A549 (cell line): ENCODE measurements at regions not wholly inside any gene's neighbourhood (a gene's known extent, or its start where the extent isn't known, plus 50 kb on each side); places are given as distances from the start of the nearest gene placed in this dataset.

ENCODE experiments used
- ATAC-seq, 2 experiments: fragments of 200-7000 bp in 1 of 2; fragments of >200 bp in 1 of 2; cut with Nextera tagmentation in 1 of 2; cut with Tn5 transposase in 1 of 2; 3 replicates each; pipeline versions ENCODE4 v1.8.0 to v1.9.1; 2018 to 2020; ENCODE audit warnings: mild to moderate bottlenecking in 1 of 2, moderate library complexity in 1 of 2
- CTCF ChIA-PET: fragments of 300-600 bp; sonication (Branson Sonifier 250); formaldehyde crosslinking; extraction: SDS; loops from one replicate; lab custom pipeline; 2021; ENCODE audit warnings: antibody characterized with exemption, inconsistent platforms; lab: Yijun Ruan, JAX
- POLR2A ChIA-PET: fragments of 350-600 bp; formaldehyde crosslinking; extraction: SDS; loops from one replicate; lab custom pipeline; 2021; ENCODE audit warnings: antibody characterized with exemption, inconsistent platforms; lab: Yijun Ruan, JAX
- DNase-seq, 2 experiments: peaks; one replicate each; pipeline versions ENCODE4 v3.0.0 to v3.0.0-alpha.2; 2011 to 2016; ENCODE audit warnings: low read depth in 1 of 2, low spot score in 1 of 2
- FAIRE-seq: peaks from 2 replicates; lab custom pipeline; 2011; peaks lifted over from hg19 to GRCh38; lab: Jason Lieb, UNC
- H3K27ac ChIP-seq, 2 experiments: fragments of >200 bp; sonication (Bioruptor Twin); formaldehyde crosslinking; 3 replicates each; pipeline ENCODE4 v1.5.1; 2016 to 2017
- H3K4me1 ChIP-seq: fragments of >200 bp; sonication (Bioruptor Twin); formaldehyde crosslinking; 3 replicates; pipeline ENCODE4 v1.6.1; 2016
- H3K4me2 ChIP-seq: fragments of >200 bp; sonication (Bioruptor Twin); formaldehyde crosslinking; 3 replicates; pipeline ENCODE4 v1.6.1; 2016
- H3K4me3 ChIP-seq: fragments of >200 bp; sonication (Bioruptor Twin); formaldehyde crosslinking; 3 replicates; pipeline ENCODE4 v1.5.1; 2016
- H3K9me3 ChIP-seq: fragments of >200 bp; sonication (Bioruptor Twin); formaldehyde crosslinking; 3 replicates; pipeline ENCODE4 v1.6.1; 2016
- CEBPB ChIP-seq, 2 experiments: fragments of >200 bp in 1 of 2; sonication (Bioruptor Twin) in 1 of 2; formaldehyde crosslinking in 1 of 2; IDR thresholded peaks; 2 replicates each; pipeline ENCODE4 v1.6.1; 2012 to 2016
- EHMT2 ChIP-seq: fragments of 200-600 bp; sonication (generic); IDR thresholded peaks from 2 replicates; pipeline ENCODE4 v1.6.1; 2016; ENCODE audit warnings: antibody characterized with exemption, low read depth, mild to moderate bottlenecking, moderate library complexity
- ESRRA ChIP-seq: fragments of 150-350 bp; IDR thresholded peaks from 2 replicates; pipeline ENCODE4 v1.6.1; 2014; ENCODE audit warnings: mild to moderate bottlenecking, low read length, borderline replicate concordance
- FOSL2 ChIP-seq, 2 experiments: fragments of 450-650 bp in 1 of 2; fragments of >200 bp in 1 of 2; sonication (Bioruptor Twin) in 1 of 2; formaldehyde crosslinking; IDR thresholded peaks; 2 replicates each; pipeline versions ENCODE4 v1.5.0 to v1.6.1; 2016 to 2020; ENCODE audit warnings: mild to moderate bottlenecking in 1 of 2, moderate library complexity in 1 of 2
- HOXB13 ChIP-seq: fragments of 250-450 bp; sonication (Bioruptor Pico); IDR thresholded peaks from 2 replicates; pipeline ENCODE4 v1.5.0; 2020; ENCODE audit warnings: low read depth, mild to moderate bottlenecking, moderate library complexity
- KDM1A ChIP-seq: fragments of 200-600 bp; sonication (generic); IDR thresholded peaks from 2 replicates; pipeline ENCODE4 v1.6.1; 2016; ENCODE audit warnings: low read depth, mild to moderate bottlenecking
- KDM5A ChIP-seq: fragments of 200-600 bp; sonication (generic); IDR thresholded peaks from 2 replicates; pipeline ENCODE4 v1.6.1; 2016; ENCODE audit warnings: antibody characterized with exemption, mild to moderate bottlenecking
- MAFK ChIP-seq: fragments of 450-650 bp; IDR thresholded peaks from 2 replicates; pipeline ENCODE4 v1.6.1; 2014; ENCODE audit not compliant: partially characterized antibody
- MYC ChIP-seq: IDR thresholded peaks from 2 replicates; pipeline ENCODE4 v1.6.1; 2012; ENCODE audit warnings: mild to moderate bottlenecking, inconsistent platforms, low read length, improper control_type of control experiment, borderline replicate concordance
- NFE2L2 ChIP-seq: fragments of 150-350 bp; conservative IDR thresholded peaks from 2 replicates; pipeline ENCODE4 v1.6.1; 2014; ENCODE audit warnings: low read length
- POLR2AphosphoS2 ChIP-seq: conservative IDR thresholded peaks from 2 replicates; pipeline ENCODE4 v1.6.1; 2012; ENCODE audit warnings: low read length, improper control_type of control experiment, inconsistent platforms
- RCOR1 ChIP-seq: fragments of 150-350 bp; IDR thresholded peaks from 2 replicates; pipeline ENCODE4 v1.6.1; 2014; ENCODE audit warnings: antibody characterized with exemption, low read length, low read depth
- ZNF302 ChIP-seq: fragments of 250-450 bp; sonication (Bioruptor Pico); IDR thresholded peaks from 2 replicates; pipeline ENCODE4 v1.9.0; 2021; ENCODE audit warnings: inconsistent platforms, mild to moderate bottlenecking, moderate library complexity
- WGBS: methylation state at CpG from one replicate; pipeline ENCODE4 v1.1.6; 2017; ENCODE audit errors: missing lambda C conversion rate; 5-methylcytosine and 5-hydroxymethylcytosine counted together
- TF ChIP-seq, protein P1 (sequence below): fragments of 450-650 bp; IDR thresholded peaks from 2 replicates; pipeline ENCODE4 v1.6.1; 2014; ENCODE audit warnings: antibody characterized with exemption
- TF ChIP-seq, protein P2 (sequence below): fragments of 250-450 bp; sonication (Bioruptor Pico); IDR thresholded peaks from 2 replicates; pipeline ENCODE4 v1.5.0; 2021; ENCODE audit warnings: mild to moderate bottlenecking, moderate library complexity, borderline replicate concordance
- TF ChIP-seq, protein P3 (sequence below): fragments of 150-350 bp; IDR thresholded peaks from 2 replicates; pipeline ENCODE4 v1.6.1; 2014; ENCODE audit warnings: low read depth, mild to moderate bottlenecking, low read length
- TF ChIP-seq, protein P4 (sequence below): fragments of >200 bp; sonication (Bioruptor Twin); formaldehyde crosslinking; IDR thresholded peaks from 3 replicates; pipeline ENCODE4 v1.6.1; 2016

DNA sequence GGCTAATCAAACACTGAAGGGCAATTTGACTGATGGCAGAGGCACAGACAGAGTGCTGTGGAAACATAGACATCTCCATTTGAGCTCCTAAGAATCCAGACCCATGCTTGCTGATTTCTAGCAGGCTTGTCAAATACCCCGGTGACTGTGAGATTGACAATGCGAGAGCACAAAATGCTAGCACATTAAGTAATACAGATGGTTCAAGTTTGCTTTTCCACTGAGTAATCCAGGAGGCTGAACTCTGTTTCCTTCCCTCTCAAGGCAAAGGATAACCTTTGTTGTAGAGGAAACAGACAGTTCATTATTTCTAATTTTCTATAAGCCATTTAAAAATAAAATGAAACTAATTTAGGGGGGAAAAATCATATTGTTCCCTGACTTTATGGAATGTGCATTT lies 256.5 kb upstream of the CRY1 start:
- 0% methylated on average over 2 of the region's 2 CpGs for WGBS
- Histone ChIP-seq H3K4me3 (peak overlapping the region; percentile 1; the same call in 1 of the 3 replicates), H3K27ac (peak overlapping the region; percentile 94 to 96), H3K9me3 (peaks cover 20% of the 10 kb centered on the region), H3K4me1 (peaks cover 83% of the 10 kb centered on the region), H3K4me2 (peak overlapping the region; percentile 78)
- ChIA-PET CTCF (interaction anchor here (0.6 to 3.1 kb wide), 6 partner anchors 10 to 274 kb away, joined by 3 to 18 read pairs (median 5); no protein-coding TSS in a partner anchor), POLR2A (interaction anchor here (0.7 to 1.7 kb wide), 3 partner anchors 30 to 53 kb away, joined by 5 to 6 read pairs (median 5); a partner anchor contains a TSS)
- TF ChIP-seq POLR2AphosphoS2 (no peak), CEBPB (IDR thresholded peaks at IDR 0.05) (0 out of 4 replicates have a peak, but pooled peaks of 1 of the 2 experiments have one; percentile 19), FOSL2 (IDR thresholded peaks at IDR 0.05) (no peak), FOSL2 (CRISPR knock-in tag; IDR thresholded peaks at IDR 0.05) (no peak)
- DNase-seq (peak in 1 of 2 experiments; percentile 51), ATAC-seq (peak in 1 of 2 experiments; percentile 11; a peak in 3 of 6 replicates), FAIRE-seq (no peak)

DNA sequence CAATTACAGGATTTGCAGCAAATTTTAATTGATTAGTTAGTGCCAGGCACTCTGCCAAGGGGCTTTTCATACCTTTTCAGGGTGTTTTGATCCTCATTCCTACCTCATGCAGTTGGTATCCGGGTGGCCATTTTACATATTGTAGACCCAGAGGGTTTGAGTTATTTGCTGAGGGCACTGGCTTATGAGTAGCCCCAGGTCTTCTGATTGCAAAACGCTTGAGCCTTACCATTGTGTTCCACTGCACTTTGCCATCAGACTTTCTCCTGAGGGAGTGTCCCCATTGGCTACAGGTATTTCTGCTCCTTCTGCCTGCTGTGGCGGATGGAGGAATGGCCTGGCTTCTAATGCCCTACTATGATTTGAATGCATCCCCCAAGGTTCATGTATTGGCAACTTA lies 257.8 kb upstream of the CRY1 start:
- TF ChIP-seq, protein P1, sequence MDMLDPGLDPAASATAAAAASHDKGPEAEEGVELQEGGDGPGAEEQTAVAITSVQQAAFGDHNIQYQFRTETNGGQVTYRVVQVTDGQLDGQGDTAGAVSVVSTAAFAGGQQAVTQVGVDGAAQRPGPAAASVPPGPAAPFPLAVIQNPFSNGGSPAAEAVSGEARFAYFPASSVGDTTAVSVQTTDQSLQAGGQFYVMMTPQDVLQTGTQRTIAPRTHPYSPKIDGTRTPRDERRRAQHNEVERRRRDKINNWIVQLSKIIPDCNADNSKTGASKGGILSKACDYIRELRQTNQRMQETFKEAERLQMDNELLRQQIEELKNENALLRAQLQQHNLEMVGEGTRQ = no peak
- TF ChIP-seq, protein P2, sequence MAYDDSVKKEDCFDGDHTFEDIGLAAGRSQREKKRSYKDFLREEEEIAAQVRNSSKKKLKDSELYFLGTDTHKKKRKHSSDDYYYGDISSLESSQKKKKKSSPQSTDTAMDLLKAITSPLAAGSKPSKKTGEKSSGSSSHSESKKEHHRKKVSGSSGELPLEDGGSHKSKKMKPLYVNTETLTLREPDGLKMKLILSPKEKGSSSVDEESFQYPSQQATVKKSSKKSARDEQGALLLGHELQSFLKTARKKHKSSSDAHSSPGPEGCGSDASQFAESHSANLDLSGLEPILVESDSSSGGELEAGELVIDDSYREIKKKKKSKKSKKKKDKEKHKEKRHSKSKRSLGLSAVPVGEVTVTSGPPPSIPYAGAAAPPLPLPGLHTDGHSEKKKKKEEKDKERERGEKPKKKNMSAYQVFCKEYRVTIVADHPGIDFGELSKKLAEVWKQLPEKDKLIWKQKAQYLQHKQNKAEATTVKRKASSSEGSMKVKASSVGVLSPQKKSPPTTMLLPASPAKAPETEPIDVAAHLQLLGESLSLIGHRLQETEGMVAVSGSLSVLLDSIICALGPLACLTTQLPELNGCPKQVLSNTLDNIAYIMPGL = no peak
- TF ChIP-seq EHMT2 = no peak
- no peak for TF ChIP-seq RCOR1
- WGBS = 68% methylated on average over 3 of the region's 3 CpGs
- Histone ChIP-seq H3K4me3 (peak overlapping the region; percentile 14; the same call in 1 of the 3 replicates), H3K4me1 (peaks cover 83% of the 10 kb centered on the region), H3K9me3 (peaks cover 20% of the 10 kb centered on the region), H3K27ac (peak overlapping the region; percentile 94 to 96), H3K4me2 (peak overlapping the region; percentile 78)
- ChIA-PET CTCF (interaction anchor here (0.6 to 3.1 kb wide), 3 partner anchors 23 to 52 kb away, joined by 3 to 18 read pairs (median 4); no protein-coding TSS in a partner anchor), POLR2A (no interaction called here)
- DNase-seq (no peak), FAIRE-seq (no peak), ATAC-seq (no peak)

DNA sequence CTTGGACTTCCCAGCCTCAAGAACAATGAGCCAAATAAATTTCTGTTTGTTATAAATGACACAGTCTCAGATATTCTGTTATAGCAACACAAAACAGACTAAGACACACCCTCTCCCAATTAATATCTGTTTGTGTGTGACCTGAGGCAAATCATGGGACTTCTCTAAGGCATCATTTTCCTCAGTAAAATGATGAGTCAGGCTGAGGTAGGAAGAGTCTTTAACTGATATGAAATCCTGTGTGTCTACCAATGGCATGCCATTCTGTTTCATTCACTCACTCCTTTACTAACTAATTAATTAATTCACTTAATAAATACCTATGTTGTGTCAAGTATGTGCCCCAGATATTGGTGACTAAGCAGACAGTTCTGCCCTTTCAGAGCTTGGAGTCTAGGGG lies 258.4 kb upstream of the CRY1 start:
- FAIRE-seq (peak; percentile 54), DNase-seq (peak in 1 of 2 experiments; percentile 71), ATAC-seq (peak; percentile 15 to 36; a peak in 5 of 6 replicates)
- H3K9me3 ChIP-seq = peaks cover 20% of the 10 kb centered on the region
- POLR2A ChIA-PET = no interaction called here
- peak overlapping the region; percentile 94 to 96 for H3K27ac ChIP-seq
- TF ChIP-seq, protein P3, sequence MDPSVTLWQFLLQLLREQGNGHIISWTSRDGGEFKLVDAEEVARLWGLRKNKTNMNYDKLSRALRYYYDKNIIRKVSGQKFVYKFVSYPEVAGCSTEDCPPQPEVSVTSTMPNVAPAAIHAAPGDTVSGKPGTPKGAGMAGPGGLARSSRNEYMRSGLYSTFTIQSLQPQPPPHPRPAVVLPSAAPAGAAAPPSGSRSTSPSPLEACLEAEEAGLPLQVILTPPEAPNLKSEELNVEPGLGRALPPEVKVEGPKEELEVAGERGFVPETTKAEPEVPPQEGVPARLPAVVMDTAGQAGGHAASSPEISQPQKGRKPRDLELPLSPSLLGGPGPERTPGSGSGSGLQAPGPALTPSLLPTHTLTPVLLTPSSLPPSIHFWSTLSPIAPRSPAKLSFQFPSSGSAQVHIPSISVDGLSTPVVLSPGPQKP = no peak
- no peak for TF ChIP-seq KDM1A
- TF ChIP-seq NFE2L2 = peak; percentile 60; the same call in 1 of the 2 replicates
- no peak for TF ChIP-seq HOXB13
- no peak for TF ChIP-seq POLR2AphosphoS2
- no peak for TF ChIP-seq RCOR1
- no peak for TF ChIP-seq ESRRA
- no peak for TF ChIP-seq KDM5A
- TF ChIP-seq MYC = no peak
- peak; percentile 96 for TF ChIP-seq MAFK
- TF ChIP-seq FOSL2 (IDR thresholded peaks at IDR 0.05) = no peak
- peak; percentile 57 for TF ChIP-seq FOSL2 (CRISPR knock-in tag; IDR thresholded peaks at IDR 0.05)
- no peak for TF ChIP-seq ZNF302 (CRISPR knock-in tag)
- TF ChIP-seq, protein P4, sequence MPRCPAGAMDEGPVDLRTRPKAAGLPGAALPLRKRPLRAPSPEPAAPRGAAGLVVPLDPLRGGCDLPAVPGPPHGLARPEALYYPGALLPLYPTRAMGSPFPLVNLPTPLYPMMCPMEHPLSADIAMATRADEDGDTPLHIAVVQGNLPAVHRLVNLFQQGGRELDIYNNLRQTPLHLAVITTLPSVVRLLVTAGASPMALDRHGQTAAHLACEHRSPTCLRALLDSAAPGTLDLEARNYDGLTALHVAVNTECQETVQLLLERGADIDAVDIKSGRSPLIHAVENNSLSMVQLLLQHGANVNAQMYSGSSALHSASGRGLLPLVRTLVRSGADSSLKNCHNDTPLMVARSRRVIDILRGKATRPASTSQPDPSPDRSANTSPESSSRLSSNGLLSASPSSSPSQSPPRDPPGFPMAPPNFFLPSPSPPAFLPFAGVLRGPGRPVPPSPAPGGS = no peak
- CTCF ChIA-PET = interaction anchor here (1.5 to 1.6 kb wide), 2 partner anchors 18 to 220 kb away, joined by 3 to 4 read pairs; no protein-coding TSS in a partner anchor
- peak overlapping the region; percentile 14; the same call in 1 of the 3 replicates for H3K4me3 ChIP-seq
- H3K4me1 ChIP-seq = peaks cover 83% of the 10 kb centered on the region
- peak overlapping the region; percentile 78 for H3K4me2 ChIP-seq
